Colonic mucosa (tissue), 4 donors: ENCODE measurements at regions not wholly inside any gene's neighbourhood (a gene's known extent, or its start where the extent isn't known, plus 50 kb on each side); places are given as distances from the start of the nearest gene placed in this dataset.

Experiments
- DNase-seq: peaks from one replicate; pipeline ENCODE4 v3.0.0-alpha.2; 2020
- H3K27ac ChIP-seq: fragments of 200-600 bp; one replicate; pipeline ENCODE4 v1.8.0; 2021
- H3K27me3 ChIP-seq: fragments of 200-600 bp; one replicate; pipeline ENCODE4 v1.8.0; 2021
- H3K36me3 ChIP-seq: fragments of 200-600 bp; one replicate; pipeline ENCODE4 v1.8.0; 2021
- H3K4me1 ChIP-seq: fragments of 200-600 bp; one replicate; pipeline ENCODE4 v1.8.0; 2021; ENCODE audit warnings: mild to moderate bottlenecking
- H3K4me3 ChIP-seq: fragments of 200-600 bp; one replicate; pipeline ENCODE4 v1.8.0; 2021
- H3K9ac ChIP-seq, 2 donors: one replicate each; pipeline ENCODE4 v1.7.0; 2013; ENCODE audit warnings: control low read depth in 2 of 2, low read depth in 2 of 2, low read length in 2 of 2
- H3K9me3 ChIP-seq: fragments of 200-600 bp; one replicate; pipeline ENCODE4 v1.8.0; 2021
- CTCF ChIP-seq: fragments of 200-600 bp; IDR thresholded peaks from one replicate; pipeline ENCODE4 v1.8.0; 2022; ENCODE audit warnings: antibody characterized with exemption, mild to moderate bottlenecking
- intact Hi-C: fragments of 100-400 bp; cut with DNase I; formaldehyde crosslinking; loops from one replicate; pipeline ENCODE4 v1.14.1; 2022
- donor health status: healthy.
- donor health status: DM: no; HTN: no; CAD: no.
- donor health status: DM: no; HTN: no; CAD: no.

GRCh38 chr1:106613861-106614260 lies 442.6 kb upstream of the PRMT6 start:
- no peak overlapping the region for H3K4me3 ChIP-seq
- H3K9ac ChIP-seq, result no peak overlapping the region
- intact Hi-C loops, result no loop called here
- no peaks in the 10 kb centered on the region for H3K4me1 ChIP-seq
- no peak overlapping the region for H3K27ac ChIP-seq
- no peaks in the 10 kb centered on the region for H3K9me3 ChIP-seq
- H3K27me3 ChIP-seq, result no peaks in the 10 kb centered on the region
- H3K36me3 ChIP-seq, result no peaks in the 10 kb centered on the region
- TF ChIP-seq CTCF, result no peak
- no peak for DNase-seq

GRCh38 chr1:106615473-106615872 lies 441.0 kb upstream of the PRMT6 start:
- no peak overlapping the region for H3K9ac ChIP-seq
- H3K4me3 ChIP-seq, result no peak overlapping the region
- H3K27me3 ChIP-seq, result no peaks in the 10 kb centered on the region
- no peaks in the 10 kb centered on the region for H3K4me1 ChIP-seq
- no peak for DNase-seq
- no peaks in the 10 kb centered on the region for H3K36me3 ChIP-seq
- TF ChIP-seq CTCF, result no peak
- intact Hi-C loops, result no loop called here
- H3K9me3 ChIP-seq, result no peaks in the 10 kb centered on the region
- no peak overlapping the region for H3K27ac ChIP-seq

- Histone ChIP-seq H3K27me3 (no peaks in the 10 kb centered on the region), H3K4me3 (no peak overlapping the region), H3K27ac (no peak overlapping the region), H3K9me3 (no peaks in the 10 kb centered on the region), H3K4me1 (no peaks in the 10 kb centered on the region), H3K36me3 (no peaks in the 10 kb centered on the region), H3K9ac (no peak overlapping the region)
- intact Hi-C loops, result no loop called here
- no peak for DNase-seq
- no peak for TF ChIP-seq CTCF
Observed at GRCh38 chr1:106619080-106619826, 437.2 kb upstream of the PRMT6 start.

- Histone ChIP-seq H3K27me3 (no peaks in the 10 kb centered on the region), H3K9ac (no peak overlapping the region), H3K9me3 (no peaks in the 10 kb centered on the region), H3K4me1 (no peaks in the 10 kb centered on the region), H3K27ac (no peak overlapping the region), H3K36me3 (no peaks in the 10 kb centered on the region), H3K4me3 (no peak overlapping the region)
- no peak for TF ChIP-seq CTCF
- DNase-seq, result no peak
- intact Hi-C loops, result no loop called here
Observed at GRCh38 chr1:106619827-106620134, 436.7 kb upstream of the PRMT6 start.

- no peaks in the 10 kb centered on the region for H3K36me3 ChIP-seq
- TF ChIP-seq CTCF, result no peak
- H3K9me3 ChIP-seq, result no peaks in the 10 kb centered on the region
- no peak overlapping the region for H3K9ac ChIP-seq
- H3K27me3 ChIP-seq, result no peaks in the 10 kb centered on the region
- no peaks in the 10 kb centered on the region for H3K4me1 ChIP-seq
- H3K4me3 ChIP-seq, result no peak overlapping the region
- intact Hi-C loops, result no loop called here
- H3K27ac ChIP-seq, result no peak overlapping the region
- DNase-seq, result no peak
Observed at GRCh38 chr1:106620521-106620954, 435.9 kb upstream of the PRMT6 start.
